GM06990 (cell line): ENCODE measurements at regions not wholly inside any gene's neighbourhood (a gene's known extent, or its start where the extent isn't known, plus 50 kb on each side); places are given as distances from the start of the nearest gene placed in this dataset.

Experiments
- DNase-seq: peaks from one replicate; pipeline ENCODE4 v3.0.0-alpha.2; 2011; ENCODE audit not compliant: insufficient read length; ENCODE audit errors: extremely low read depth
- H3K27me3 ChIP-seq: replicated peaks from 2 replicates; pipeline ENCODE4 v1.6.0; 2011; ENCODE audit warnings: low read length; ENCODE audit not compliant: control insufficient read depth, insufficient read depth
- H3K36me3 ChIP-seq: 2 replicates; pipeline ENCODE4 v1.5.1; 2011; ENCODE audit warnings: low read length; ENCODE audit not compliant: control insufficient read depth, insufficient read depth
- H3K4me3 ChIP-seq: replicated peaks from 2 replicates; pipeline ENCODE4 v1.5.1; 2011; ENCODE audit warnings: low read depth, mild to moderate bottlenecking, control low read depth, low read length
- TF ChIP-seq, protein P1 (sequence below): IDR thresholded peaks from 2 replicates; pipeline ENCODE4 v1.5.1; 2011; ENCODE audit warnings: low read length, control low read depth, mild to moderate bottlenecking, inconsistent platforms; ENCODE audit not compliant: insufficient read depth, poor library complexity, severe bottlenecking

DNA sequence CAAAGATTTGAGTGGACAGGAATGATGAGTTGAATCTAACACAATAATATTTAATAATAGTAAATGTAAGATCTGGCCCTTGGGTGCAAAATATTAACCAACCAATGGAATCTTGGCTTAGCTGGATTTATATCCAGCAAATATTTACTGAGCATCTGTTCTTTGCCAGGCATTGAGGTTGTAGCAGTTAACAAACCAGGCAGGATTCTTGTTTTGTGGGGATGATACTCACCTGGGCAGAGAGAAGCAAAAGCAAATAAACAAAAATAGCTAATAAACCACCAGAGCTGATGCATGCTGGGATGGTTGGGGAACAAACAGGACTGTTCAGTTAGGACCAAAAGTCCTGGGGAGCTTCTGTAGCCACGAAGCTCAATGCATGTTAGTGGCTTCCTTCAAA lies 84.1 kb upstream of the CDH13 start:
- Histone ChIP-seq H3K36me3 (no peaks in the 10 kb centered on the region), H3K27me3 (peaks cover 2% of the 10 kb centered on the region; the same call in 1 of the 2 replicates), H3K4me3 (no peak overlapping the region)
- no peak for DNase-seq
- TF ChIP-seq, protein P1, sequence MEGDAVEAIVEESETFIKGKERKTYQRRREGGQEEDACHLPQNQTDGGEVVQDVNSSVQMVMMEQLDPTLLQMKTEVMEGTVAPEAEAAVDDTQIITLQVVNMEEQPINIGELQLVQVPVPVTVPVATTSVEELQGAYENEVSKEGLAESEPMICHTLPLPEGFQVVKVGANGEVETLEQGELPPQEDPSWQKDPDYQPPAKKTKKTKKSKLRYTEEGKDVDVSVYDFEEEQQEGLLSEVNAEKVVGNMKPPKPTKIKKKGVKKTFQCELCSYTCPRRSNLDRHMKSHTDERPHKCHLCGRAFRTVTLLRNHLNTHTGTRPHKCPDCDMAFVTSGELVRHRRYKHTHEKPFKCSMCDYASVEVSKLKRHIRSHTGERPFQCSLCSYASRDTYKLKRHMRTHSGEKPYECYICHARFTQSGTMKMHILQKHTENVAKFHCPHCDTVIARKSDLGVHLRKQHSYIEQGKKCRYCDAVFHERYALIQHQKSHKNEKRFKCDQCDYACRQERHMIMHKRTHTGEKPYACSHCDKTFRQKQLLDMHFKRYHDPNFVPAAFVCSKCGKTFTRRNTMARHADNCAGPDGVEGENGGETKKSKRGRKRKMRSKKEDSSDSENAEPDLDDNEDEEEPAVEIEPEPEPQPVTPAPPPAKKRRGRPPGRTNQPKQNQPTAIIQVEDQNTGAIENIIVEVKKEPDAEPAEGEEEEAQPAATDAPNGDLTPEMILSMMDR = no peak

- H3K4me3 ChIP-seq = no peak overlapping the region
- H3K36me3 ChIP-seq = no peaks in the 10 kb centered on the region
- TF ChIP-seq, protein P1 = no peak
- DNase-seq = no peak
- peaks cover 2% of the 10 kb centered on the region; the same call in 1 of the 2 replicates for H3K27me3 ChIP-seq
Observed at GRCh38 chr16:82541103-82541502, 85.7 kb upstream of the CDH13 start.

GRCh38 chr16:82535764-82536163 lies 91.0 kb upstream of the CDH13 start:
- H3K4me3 ChIP-seq = no peak overlapping the region
- no peak for DNase-seq
- no peaks in the 10 kb centered on the region for H3K36me3 ChIP-seq
- H3K27me3 ChIP-seq = no peaks in the 10 kb centered on the region; the same call in 1 of the 2 replicates
- TF ChIP-seq, protein P1 = no peak

DNA sequence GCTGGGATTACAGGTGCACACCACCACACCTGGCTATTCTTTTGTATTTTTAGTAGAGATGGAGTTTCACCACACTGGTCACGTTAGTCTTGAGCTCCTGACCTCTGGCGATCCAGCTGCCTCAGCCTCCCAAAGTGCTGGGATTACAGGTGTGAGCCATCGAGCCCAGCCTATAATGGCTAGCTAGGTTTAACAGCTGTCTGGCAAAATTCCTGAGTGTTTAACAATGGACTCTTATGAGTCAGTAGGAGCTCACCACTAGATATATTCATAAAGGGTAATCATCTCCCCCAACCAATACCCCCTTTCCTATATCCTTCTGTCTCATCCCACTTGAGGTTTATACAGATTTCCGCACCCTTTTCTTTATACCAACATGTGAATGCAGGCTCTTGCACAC lies 91.5 kb upstream of the CDH13 start:
- DNase-seq = no peak

DNA sequence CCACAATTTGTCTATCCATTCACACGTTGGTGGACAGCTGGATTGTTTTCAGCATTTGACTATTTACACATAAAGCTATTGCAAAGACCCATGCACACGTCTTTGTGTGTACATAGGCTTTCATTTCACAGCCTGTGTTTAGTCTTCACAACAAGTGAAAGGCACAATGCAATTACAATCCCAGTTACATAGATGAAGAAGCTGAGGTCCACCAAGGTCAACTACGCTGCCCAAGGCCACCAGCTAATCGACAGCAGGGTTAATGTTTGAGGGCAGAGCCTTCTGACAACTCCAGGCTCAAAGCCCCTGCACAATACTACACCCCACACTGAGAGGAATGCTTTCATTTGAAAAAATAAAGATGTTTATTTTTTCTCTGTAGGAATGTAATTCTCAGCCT lies 93.6 kb upstream of the CDH13 start:
- TF ChIP-seq, protein P1 = no peak
- H3K27me3 ChIP-seq = no peaks in the 10 kb centered on the region; the same call in 1 of the 2 replicates
- H3K4me3 ChIP-seq = no peak overlapping the region
- no peak for DNase-seq
- no peaks in the 10 kb centered on the region for H3K36me3 ChIP-seq

More for the DNA sequence above, 91.5 kb upstream of the CDH13 start:
- Histone ChIP-seq H3K4me3 (no peak overlapping the region), H3K27me3 (no peaks in the 10 kb centered on the region; the same call in 1 of the 2 replicates), H3K36me3 (no peaks in the 10 kb centered on the region)
- TF ChIP-seq, protein P1 = no peak

GRCh38 chr16:82530883-82531282 lies 95.9 kb upstream of the CDH13 start:
- TF ChIP-seq, protein P1 = no peak
- H3K27me3 ChIP-seq = no peaks in the 10 kb centered on the region; the same call in 1 of the 2 replicates
- DNase-seq = no peak

More at GRCh38 chr16:82530883-82531282, 95.9 kb upstream of the CDH13 start:
- H3K36me3 ChIP-seq = no peaks in the 10 kb centered on the region
- no peak overlapping the region for H3K4me3 ChIP-seq
